GM23338 (cell line): ENCODE measurements at regions not wholly inside any gene's neighbourhood (a gene's known extent, or its start where the extent isn't known, plus 50 kb on each side); places are given as distances from the start of the nearest gene placed in this dataset.

Experiments used
- ATAC-seq: fragments of 200-7000 bp; cut with Tn5 transposase; 3 replicates; pipeline ENCODE4 v1.9.1; 2020
- DNase-seq: peaks from one replicate; pipeline ENCODE4 v3.0.0-alpha.2; 2015; ENCODE audit warnings: low spot score
- H2AFZ ChIP-seq: fragments of 200-600 bp; sonication (generic); 2 replicates; pipeline ENCODE4 v1.8.0; 2016; ENCODE audit warnings: antibody characterized with exemption, mild to moderate bottlenecking, moderate library complexity
- H3F3A ChIP-seq: fragments of 200-600 bp; sonication (generic); replicated peaks from 2 replicates; pipeline ENCODE4 v1.8.0; 2017; ENCODE audit warnings: antibody characterized with exemption, mixed run types, low read depth
- H3K27ac ChIP-seq: fragments of 200-600 bp; sonication (generic); 2 replicates; pipeline ENCODE4 v1.6.1; 2016; ENCODE audit warnings: low read depth
- H3K27me3 ChIP-seq: fragments of 200-600 bp; sonication (generic); 2 replicates; pipeline ENCODE4 v1.8.0; 2016; ENCODE audit warnings: mild to moderate bottlenecking, mixed run types, moderate library complexity; ENCODE audit not compliant: insufficient read depth
- H3K36me3 ChIP-seq: fragments of 200-600 bp; sonication (generic); 2 replicates; pipeline ENCODE4 v1.8.0; 2016; ENCODE audit warnings: mild to moderate bottlenecking; ENCODE audit not compliant: insufficient read depth
- H3K4me1 ChIP-seq: fragments of 200-600 bp; sonication (generic); 2 replicates; pipeline ENCODE4 v1.8.0; 2016; ENCODE audit warnings: mild to moderate bottlenecking, moderate library complexity; ENCODE audit not compliant: insufficient read depth
- H3K4me2 ChIP-seq: fragments of 200-600 bp; sonication (generic); 2 replicates; pipeline ENCODE4 v1.7.1; 2017; ENCODE audit warnings: mixed run types
- H3K4me3 ChIP-seq: fragments of 200-600 bp; sonication (generic); 2 replicates; pipeline ENCODE4 v1.6.1; 2016; ENCODE audit warnings: mixed run types
- H3K79me2 ChIP-seq: fragments of 200-600 bp; sonication (generic); replicated peaks from 2 replicates; pipeline ENCODE4 v1.8.0; 2017; ENCODE audit warnings: mild to moderate bottlenecking; ENCODE audit not compliant: insufficient read depth
- H3K9me2 ChIP-seq: fragments of 200-600 bp; sonication (generic); 2 replicates; pipeline ENCODE4 v1.8.0; 2017; ENCODE audit not compliant: insufficient read depth
- H4K20me1 ChIP-seq: fragments of 200-600 bp; sonication (generic); replicated peaks from 2 replicates; pipeline ENCODE4 v1.8.0; 2017; ENCODE audit warnings: mild to moderate bottlenecking; ENCODE audit not compliant: insufficient read depth
- H3K27ac Mint-ChIP-seq: 2 replicates; pipeline ENCODE4 v1.8.0; 2020; ENCODE audit warnings: inconsistent platforms, mild to moderate bottlenecking, moderate library complexity, mixed read lengths
- H3K27me3 Mint-ChIP-seq: 3 replicates; pipeline ENCODE4 v1.8.0; 2022; ENCODE audit warnings: low read depth, mild to moderate bottlenecking, moderate library complexity, mixed read lengths, inconsistent platforms; ENCODE audit not compliant: insufficient read depth, poor library complexity
- H3K36me3 Mint-ChIP-seq: 3 replicates; pipeline ENCODE4 v1.8.0; 2021; ENCODE audit warnings: low read depth, mild to moderate bottlenecking, inconsistent platforms, moderate library complexity, mixed read lengths
- H3K4me1 Mint-ChIP-seq: 3 replicates; pipeline ENCODE4 v1.8.0; 2020; ENCODE audit warnings: mild to moderate bottlenecking, inconsistent platforms, mixed read lengths
- H3K4me3 Mint-ChIP-seq: 3 replicates; pipeline ENCODE4 v1.8.0; 2021; ENCODE audit warnings: moderate library complexity, mild to moderate bottlenecking, inconsistent platforms, mixed read lengths
- H3K9me3 Mint-ChIP-seq: 3 replicates; pipeline ENCODE4 v1.8.0; 2020; ENCODE audit warnings: moderate library complexity, mild to moderate bottlenecking, inconsistent platforms, mixed read lengths
- CTCF ChIP-seq, 2 experiments: fragments of 200-600 bp in 1 of 2; sonication (generic) in 1 of 2; conservative IDR thresholded peaks; 2 replicates each; pipeline versions ENCODE4 v1.5.1 to v1.6.1; 2016 to 2017; ENCODE audit warnings: antibody characterized with exemption in 2 of 2, low read depth in 2 of 2, mild to moderate bottlenecking in 2 of 2, moderate library complexity in 1 of 2
- ETS1 ChIP-seq: IDR thresholded peaks from 2 replicates; pipeline ENCODE4 v1.6.1; 2016; ENCODE audit warnings: antibody characterized with exemption
- EZH2 ChIP-seq: fragments of 200-600 bp; sonication (generic); IDR thresholded peaks from one replicate; pipeline ENCODE4 v1.8.0; 2017; ENCODE audit warnings: antibody characterized with exemption, mild to moderate bottlenecking, low read depth; ENCODE audit not compliant: unreplicated experiment
- EZH2phosphoT487 ChIP-seq: fragments of 200-600 bp; sonication (generic); IDR thresholded peaks from one replicate; pipeline ENCODE4 v1.8.1; 2018; ENCODE audit warnings: antibody characterized with exemption; ENCODE audit not compliant: unreplicated experiment
- NANOG ChIP-seq: IDR thresholded peaks from 2 replicates; pipeline ENCODE4 v1.6.1; 2016; ENCODE audit warnings: antibody characterized with exemption, borderline replicate concordance
- POLR2AphosphoS5 ChIP-seq: IDR thresholded peaks from 2 replicates; pipeline ENCODE4 v1.6.1; 2016; ENCODE audit warnings: antibody characterized with exemption, low read depth
- REST ChIP-seq: IDR thresholded peaks from one replicate; pipeline ENCODE4 v1.6.1; 2018; ENCODE audit warnings: antibody characterized with exemption; ENCODE audit not compliant: unreplicated experiment
- STAT1 ChIP-seq: IDR thresholded peaks from one replicate; pipeline ENCODE4 v1.6.1; 2016; ENCODE audit warnings: antibody characterized with exemption; ENCODE audit not compliant: unreplicated experiment
- ZNF114 ChIP-seq: fragments of 250-450 bp; sonication (Bioruptor Pico); IDR thresholded peaks from 2 replicates; pipeline ENCODE4 v1.5.0; 2020; ENCODE audit warnings: mild to moderate bottlenecking, moderate library complexity
- ZNF331 ChIP-seq: fragments of 250-450 bp; sonication (Bioruptor Pico); IDR thresholded peaks from 2 replicates; pipeline ENCODE4 v1.5.0; 2020; ENCODE audit warnings: low read depth, mild to moderate bottlenecking, moderate library complexity

- H3K36me3 ChIP-seq, result no peaks in the 10 kb centered on the region
- Mint-ChIP-seq H3K27ac (no peak overlapping the region), H3K4me1 (peaks cover 11% of the 10 kb centered on the region), H3K9me3 (no peaks in the 10 kb centered on the region), H3K27me3 (peaks cover 4% of the 10 kb centered on the region), H3K4me3 (no peak overlapping the region), H3K36me3 (no peaks in the 10 kb centered on the region)
- H3K4me3 ChIP-seq, result no peak overlapping the region
- no peaks in the 10 kb centered on the region for H4K20me1 ChIP-seq
- DNase-seq, result no peak
- TF ChIP-seq NANOG, result no peak
- TF ChIP-seq POLR2AphosphoS5, result no peak
- no peak for TF ChIP-seq EZH2phosphoT487
- no peak for TF ChIP-seq ETS1
- no peak overlapping the region for H2AFZ ChIP-seq
- no peaks in the 10 kb centered on the region for H3K4me1 ChIP-seq
- no peak overlapping the region for H3K27ac ChIP-seq
- H3K27me3 ChIP-seq, result no peaks in the 10 kb centered on the region
- no peaks in the 10 kb centered on the region for H3K79me2 ChIP-seq
- no peak for ATAC-seq
- no peaks in the 10 kb centered on the region for H3K9me2 ChIP-seq
- no peak overlapping the region for H3K4me2 ChIP-seq
- H3F3A ChIP-seq, result no peaks in the 10 kb centered on the region
These were observed 59.1 kb upstream of the POU2AF1 start for GRCh38 chr11:111438168-111438567.

- Histone ChIP-seq H3K4me1 (no peaks in the 10 kb centered on the region), H3F3A (no peaks in the 10 kb centered on the region), H3K4me3 (no peak overlapping the region), H3K36me3 (no peaks in the 10 kb centered on the region), H3K27ac (no peak overlapping the region), H3K79me2 (no peaks in the 10 kb centered on the region), H4K20me1 (no peaks in the 10 kb centered on the region), H3K9me2 (no peaks in the 10 kb centered on the region), H2AFZ (peak overlapping the region; percentile 38; the same call in 1 of the 2 replicates), H3K4me2 (no peak overlapping the region), H3K27me3 (no peaks in the 10 kb centered on the region)
- no peaks in the 10 kb centered on the region for H3K36me3 Mint-ChIP-seq
- peaks cover 4% of the 10 kb centered on the region for H3K27me3 Mint-ChIP-seq
- no peak overlapping the region for H3K4me3 Mint-ChIP-seq
- H3K27ac Mint-ChIP-seq, result no peak overlapping the region
- DNase-seq (no peak), ATAC-seq (no peak)
- no peaks in the 10 kb centered on the region for H3K9me3 Mint-ChIP-seq
- peaks cover 17% of the 10 kb centered on the region for H3K4me1 Mint-ChIP-seq
- TF ChIP-seq ZNF114 (no peak), EZH2phosphoT487 (no peak), REST (no peak), EZH2 (no peak), CTCF (conservative IDR thresholded peaks at IDR 0.05; ENCODE audit: low read depth in 2 of 2) (no peak), POLR2AphosphoS5 (no peak), STAT1 (no peak), ZNF331 (CRISPR knock-in tag) (no peak)
These were observed 56.1 kb upstream of the POU2AF1 start for GRCh38 chr11:111435046-111435698.
